Stimulated activated CD8-positive, alpha-beta memory T cell treated with anti-CD3 and anti-CD28 coated beads, Interleukin-2, amount 100 ng/mL, for 48 hours (primary cell): ENCODE measurements at regions not wholly inside any gene's neighbourhood (a gene's known extent, or its start where the extent isn't known, plus 50 kb on each side); places are given as distances from the start of the nearest gene placed in this dataset.
"Not testable (repeated sequence)": the region's sequence is repeated elsewhere in the genome, so short reads cannot be mapped to it uniquely, and the experiment has no call there.

Experiments used
- DNase-seq, 2 donors: peaks; one replicate each; pipeline ENCODE4 v3.0.0-alpha.2; 2020; ENCODE audit warnings: low read depth in 2 of 2

GRCh38 chr13:82963226-82964099 lies 918.8 kb downstream of the SLITRK1 start:
- no peak for DNase-seq

- DNase-seq: no peak
Measured at GRCh38 chr13:82962397-82962796, 919.9 kb downstream of the SLITRK1 start.

GRCh38 chr13:82961757-82962156 lies 920.5 kb downstream of the SLITRK1 start:
- no peak for DNase-seq

- not testable (repeated sequence) for DNase-seq
Measured at GRCh38 chr13:82952336-82952735, 929.9 kb downstream of the SLITRK1 start.

GRCh38 chr13:82947683-82948082 lies 934.6 kb downstream of the SLITRK1 start:
- no peak for DNase-seq

GRCh38 chr13:82947191-82947621 lies 935.1 kb downstream of the SLITRK1 start:
- DNase-seq: no peak

GRCh38 chr13:82938644-82939043 lies 943.6 kb downstream of the SLITRK1 start:
- no peak for DNase-seq

GRCh38 chr13:82934000-82934399 lies 948.3 kb downstream of the SLITRK1 start:
- no peak for DNase-seq

GRCh38 chr13:82925114-82925513 lies 957.2 kb downstream of the SLITRK1 start:
- no peak for DNase-seq

GRCh38 chr13:82917984-82918383 lies 964.3 kb downstream of the SLITRK1 start:
- DNase-seq: no peak

- DNase-seq: no peak
Measured at GRCh38 chr13:82912564-82912963, 969.7 kb downstream of the SLITRK1 start.

- DNase-seq: no peak
Measured at GRCh38 chr13:82905071-82905470, 977.2 kb downstream of the SLITRK1 start.

GRCh38 chr13:82900453-82900852 lies 981.8 kb downstream of the SLITRK1 start:
- no peak for DNase-seq

- no peak for DNase-seq
Measured at GRCh38 chr13:82898586-82898985, 983.7 kb downstream of the SLITRK1 start.

GRCh38 chr13:82879921-82880320 lies 1002.4 kb downstream of the SLITRK1 start:
- DNase-seq: no peak

- DNase-seq: no peak
Measured at GRCh38 chr13:82878536-82878935, 1003.7 kb downstream of the SLITRK1 start.

- DNase-seq: no peak
Measured at GRCh38 chr13:82867284-82867683, 1015.0 kb downstream of the SLITRK1 start.

GRCh38 chr13:82850644-82851043 lies 1031.6 kb downstream of the SLITRK1 start:
- DNase-seq: no peak

- no peak for DNase-seq
Measured at GRCh38 chr13:82848766-82849165, 1033.5 kb downstream of the SLITRK1 start.

GRCh38 chr13:82847595-82847994 lies 1034.7 kb downstream of the SLITRK1 start:
- DNase-seq: no peak

GRCh38 chr13:82833923-82834322 lies 1048.4 kb downstream of the SLITRK1 start:
- no peak for DNase-seq

GRCh38 chr13:82829040-82829439 lies 1053.2 kb downstream of the SLITRK1 start:
- no peak for DNase-seq

GRCh38 chr13:82827724-82828123 lies 1054.5 kb downstream of the SLITRK1 start:
- no peak for DNase-seq

GRCh38 chr13:82822935-82823334 lies 1059.3 kb downstream of the SLITRK1 start:
- no peak for DNase-seq
